ENCODE measurements at regions not wholly inside any gene's neighbourhood (a gene's known extent, or its start where the extent isn't known, plus 50 kb on each side); places are given as distances from the start of the nearest gene placed in this dataset.

GRCh38 chr4:24328711-24329110, 255.6 kb downstream of the DHX15 start:
- TF ChIP-seq TCF4 (CRISPR knock-in tag; IDR thresholded peaks at IDR 0.05; ENCODE audit: borderline replicate concordance) (no peak), ESRRG (CRISPR knock-in tag; IDR thresholded peaks at IDR 0.05) (no peak), TOX (CRISPR knock-in tag; IDR thresholded peaks at IDR 0.05; ENCODE audit: borderline replicate concordance) (no peak), OSR1 (CRISPR knock-in tag; IDR thresholded peaks at IDR 0.05) (no peak), ZNF8 (CRISPR knock-in tag; IDR thresholded peaks at IDR 0.05) (no peak), ZFP30 (CRISPR knock-in tag; IDR thresholded peaks at IDR 0.05) (no peak), SNAI2 (CRISPR knock-in tag; IDR thresholded peaks at IDR 0.05) (no peak), PATZ1 (CRISPR knock-in tag; IDR thresholded peaks at IDR 0.05; ENCODE audit: borderline replicate concordance) (no peak), TSHZ2 (CRISPR knock-in tag; IDR thresholded peaks at IDR 0.05) (no peak), CSDC2 (CRISPR knock-in tag; IDR thresholded peaks at IDR 0.05) (no peak), ZNF70 (CRISPR knock-in tag; IDR thresholded peaks at IDR 0.05) (no peak), CREB5 (CRISPR knock-in tag; IDR thresholded peaks at IDR 0.05; ENCODE audit: low read depth) (no peak), BACH2 (CRISPR knock-in tag; IDR thresholded peaks at IDR 0.05; ENCODE audit: borderline replicate concordance) (no peak), ZC3H10 (CRISPR knock-in tag; IDR thresholded peaks at IDR 0.05) (no peak), ZFP3 (CRISPR knock-in tag; IDR thresholded peaks at IDR 0.05) (no peak), ISL1 (CRISPR knock-in tag; IDR thresholded peaks at IDR 0.05) (no peak), GLIS3 (CRISPR knock-in tag; IDR thresholded peaks at IDR 0.05) (no peak), ARNTL (CRISPR knock-in tag; IDR thresholded peaks at IDR 0.05; ENCODE audit: borderline replicate concordance, low read depth) (no peak), RARB (CRISPR knock-in tag; IDR thresholded peaks at IDR 0.05) (no peak), PPARA (CRISPR knock-in tag; IDR thresholded peaks at IDR 0.05; ENCODE audit: borderline replicate concordance) (no peak)
- no peak for ATAC-seq

GRCh38 chr4:24328310-24328709, 256.0 kb downstream of the DHX15 start:
- no peak for ATAC-seq
- TF ChIP-seq OSR1 (CRISPR knock-in tag; IDR thresholded peaks at IDR 0.05): no peak
- no peak for TF ChIP-seq ESRRG (CRISPR knock-in tag; IDR thresholded peaks at IDR 0.05)
- TF ChIP-seq TOX (CRISPR knock-in tag; IDR thresholded peaks at IDR 0.05; ENCODE audit: borderline replicate concordance): no peak
- no peak for TF ChIP-seq CSDC2 (CRISPR knock-in tag; IDR thresholded peaks at IDR 0.05)
- no peak for TF ChIP-seq RARB (CRISPR knock-in tag; IDR thresholded peaks at IDR 0.05)
- no peak for TF ChIP-seq CSRNP3 (CRISPR knock-in tag; IDR thresholded peaks at IDR 0.05)
- TF ChIP-seq ZFP3 (CRISPR knock-in tag; IDR thresholded peaks at IDR 0.05): no peak
- no peak for TF ChIP-seq CREB5 (CRISPR knock-in tag; IDR thresholded peaks at IDR 0.05; ENCODE audit: low read depth)
- TF ChIP-seq BACH2 (CRISPR knock-in tag; IDR thresholded peaks at IDR 0.05; ENCODE audit: borderline replicate concordance): no peak
- no peak for TF ChIP-seq ZFP30 (CRISPR knock-in tag; IDR thresholded peaks at IDR 0.05)
- TF ChIP-seq GLIS3 (CRISPR knock-in tag; IDR thresholded peaks at IDR 0.05): no peak
- TF ChIP-seq POU6F1 (CRISPR knock-in tag; IDR thresholded peaks at IDR 0.05; ENCODE audit: borderline replicate concordance, low read depth): no peak
- TF ChIP-seq ARNTL (CRISPR knock-in tag; IDR thresholded peaks at IDR 0.05; ENCODE audit: borderline replicate concordance, low read depth): no peak
- no peak for TF ChIP-seq ZNF70 (CRISPR knock-in tag; IDR thresholded peaks at IDR 0.05)
- TF ChIP-seq ISL1 (CRISPR knock-in tag; IDR thresholded peaks at IDR 0.05): no peak
- TF ChIP-seq PATZ1 (CRISPR knock-in tag; IDR thresholded peaks at IDR 0.05; ENCODE audit: borderline replicate concordance): no peak
